ENCODE measurements at regions not wholly inside any gene's neighbourhood (a gene's known extent, or its start where the extent isn't known, plus 50 kb on each side); places are given as distances from the start of the nearest gene placed in this dataset.

GRCh38 chr4:126216611-126217010, 901.9 kb downstream of the FAT4 start:
- TF ChIP-seq CTCF (IDR thresholded peaks at IDR 0.05) (no peak), POLR2A (IDR thresholded peaks at IDR 0.05) (no peak)

Measured in Peyer's patch (tissue), 4 donors.